GM19351 (cell line): ENCODE measurements at regions not wholly inside any gene's neighbourhood (a gene's known extent, or its start where the extent isn't known, plus 50 kb on each side); places are given as distances from the start of the nearest gene placed in this dataset.
"Not testable (repeated sequence)": the region's sequence is repeated elsewhere in the genome, so short reads cannot be mapped to it uniquely, and the experiment has no call there.

Experiments
- ATAC-seq: cut with Tn5 transposase; IDR thresholded peaks from one replicate; pipeline ENCODE4 v1.9.1; 2021; ENCODE audit warnings: mild to moderate bottlenecking, moderate library complexity; ENCODE audit not compliant: unreplicated experiment

DNA sequence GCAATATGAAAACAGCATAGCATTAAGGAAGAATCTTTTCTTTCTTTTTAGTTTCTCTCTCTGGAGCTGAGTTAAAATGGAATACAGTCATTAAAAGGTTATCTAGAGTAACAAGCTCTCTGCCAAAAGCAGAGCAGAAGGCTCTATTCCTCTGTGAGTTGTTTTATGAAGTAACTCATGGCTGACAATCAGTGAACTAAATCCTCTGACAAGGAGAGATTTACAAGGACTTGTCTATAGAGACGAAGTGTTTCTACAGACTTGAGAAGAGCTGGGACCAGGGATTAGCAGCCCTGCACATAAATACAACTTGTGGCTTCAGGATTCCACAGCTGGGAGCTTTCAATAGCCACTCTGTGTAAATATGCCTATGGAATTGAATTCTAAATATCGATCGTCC, 192.5 kb upstream of the RAG2 start:
- no peak for ATAC-seq

GRCh38 chr11:36783808-36784207, 185.8 kb upstream of the RAG2 start:
- ATAC-seq, result no peak

- no peak for ATAC-seq
Measured at GRCh38 chr11:36779791-36780190, 181.8 kb upstream of the RAG2 start.

DNA sequence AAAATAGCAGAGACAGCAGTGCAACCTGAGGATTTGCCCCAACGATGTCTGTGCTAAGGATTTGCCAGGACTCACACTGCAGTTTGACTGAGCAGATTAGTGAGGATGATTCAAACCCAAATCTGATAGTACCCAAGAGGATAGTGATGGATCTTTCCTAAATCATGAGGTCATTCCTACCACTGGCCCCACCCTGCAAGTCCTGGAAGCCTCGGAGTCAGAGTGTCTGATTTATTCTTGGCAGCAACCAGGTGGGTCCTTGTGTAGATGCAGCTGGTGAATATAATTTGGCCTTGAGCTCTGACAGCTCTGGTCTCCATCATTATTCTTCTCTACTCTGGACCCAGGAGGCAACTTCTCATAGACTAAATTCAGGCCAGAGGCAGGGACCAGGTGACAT, 179.3 kb upstream of the RAG2 start:
- ATAC-seq, result no peak

DNA sequence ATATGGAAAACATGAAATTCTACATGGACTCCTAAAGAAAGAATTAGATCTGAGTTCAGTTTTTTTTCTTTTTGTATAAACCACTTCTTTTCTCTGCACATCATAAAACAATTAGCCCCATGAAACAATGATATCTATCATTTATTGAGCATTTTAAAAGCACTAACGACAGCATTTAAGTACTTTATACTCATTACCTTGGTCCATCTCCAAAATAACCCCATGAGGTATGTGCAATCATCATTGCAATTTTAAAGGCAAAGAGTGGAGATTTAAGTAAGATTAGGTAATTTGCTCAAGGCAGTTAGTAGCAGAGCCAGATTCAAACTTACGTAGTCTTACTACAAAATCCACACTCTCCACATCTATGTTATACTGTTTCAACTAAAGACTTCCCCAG, 177.7 kb upstream of the RAG2 start:
- no peak for ATAC-seq

DNA sequence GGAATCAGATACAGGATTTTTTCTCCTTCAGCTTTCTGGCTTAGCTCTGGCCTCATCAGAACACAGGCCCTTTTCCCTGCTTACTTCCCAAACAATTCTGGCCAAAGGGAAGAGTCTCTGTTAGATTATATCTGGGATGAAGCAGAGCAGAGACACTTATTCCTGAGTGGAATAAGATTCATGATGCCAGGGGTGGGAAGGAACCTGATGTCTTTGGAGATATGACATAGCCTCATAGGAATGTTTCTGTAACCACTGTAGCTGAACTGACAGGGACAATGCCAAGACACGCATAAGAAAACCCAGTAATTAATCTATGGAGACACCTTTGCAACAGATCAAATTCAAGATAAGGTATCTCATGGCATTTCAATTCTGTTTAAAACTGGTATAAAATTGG, 177.1 kb upstream of the RAG2 start:
- no peak for ATAC-seq

- no peak for ATAC-seq
Measured at GRCh38 chr11:36774603-36775002, 176.6 kb upstream of the RAG2 start.

GRCh38 chr11:36763187-36763586, 165.2 kb upstream of the RAG2 start:
- ATAC-seq, result peak; percentile 51

GRCh38 chr11:36757075-36757474, 159.0 kb upstream of the RAG2 start:
- no peak for ATAC-seq

DNA sequence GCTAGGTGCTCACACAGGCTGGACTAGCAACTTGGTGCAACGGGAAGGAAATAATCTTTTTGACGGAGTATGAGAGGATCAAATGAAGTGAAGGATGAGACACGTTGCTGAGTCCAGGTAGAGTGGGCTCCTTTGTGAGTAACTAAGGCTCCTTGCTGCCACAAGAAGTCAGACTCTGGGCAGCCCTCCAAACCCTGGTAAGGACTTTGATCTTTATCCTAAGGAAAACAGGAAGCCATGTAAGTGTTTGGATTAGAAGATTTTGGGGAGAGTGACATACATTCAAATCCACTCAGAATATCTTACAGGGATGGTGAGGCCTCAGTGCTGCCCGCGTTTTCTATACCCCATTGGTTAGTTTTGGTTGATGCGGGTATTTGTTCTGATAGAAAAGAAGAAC, 155.9 kb upstream of the RAG2 start:
- ATAC-seq, result no peak

DNA sequence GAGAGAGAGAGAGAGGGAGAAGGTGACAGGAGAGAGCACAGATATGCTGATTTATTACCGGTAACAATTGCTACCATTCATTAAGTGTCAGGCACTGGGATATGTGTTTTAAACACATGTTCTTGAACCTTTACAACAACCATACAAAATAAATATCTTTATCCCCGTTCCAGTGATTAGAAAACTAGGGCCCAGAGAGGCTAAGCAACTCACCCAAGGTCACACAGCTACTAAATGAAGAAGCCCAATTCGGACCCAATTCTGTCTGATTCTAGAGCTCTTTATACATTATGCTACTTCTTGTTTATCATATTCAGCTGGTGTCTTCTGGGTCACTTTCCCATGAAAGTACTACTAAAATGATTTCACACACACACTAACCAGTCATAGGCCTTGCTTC, 154.0 kb upstream of the RAG2 start:
- no peak for ATAC-seq

GRCh38 chr11:36751335-36751781, 153.3 kb upstream of the RAG2 start:
- ATAC-seq, result no peak

GRCh38 chr11:36750349-36750748, 152.3 kb upstream of the RAG2 start:
- ATAC-seq, result no peak

DNA sequence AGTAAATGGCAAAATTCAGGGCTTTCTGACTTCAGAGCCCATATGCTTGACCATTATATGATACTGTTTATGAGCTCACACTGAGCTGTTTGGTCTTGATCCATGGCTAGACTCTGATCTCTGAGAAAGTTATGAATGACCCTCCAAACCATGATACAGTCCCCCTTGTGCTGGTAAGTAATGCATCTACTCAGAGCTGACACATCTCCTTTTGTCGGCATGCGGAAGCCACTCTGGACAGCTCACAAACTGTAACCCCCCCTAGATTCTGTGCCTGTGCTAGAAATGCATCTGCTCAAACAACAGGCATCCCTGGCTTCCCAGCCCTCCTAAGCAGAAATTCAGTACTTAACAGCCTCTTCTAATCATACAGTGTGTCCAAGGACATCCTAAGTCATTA, 150.8 kb upstream of the RAG2 start:
- no peak for ATAC-seq

GRCh38 chr11:36746886-36747710, 149.1 kb upstream of the RAG2 start:
- ATAC-seq, result peak; percentile 81

DNA sequence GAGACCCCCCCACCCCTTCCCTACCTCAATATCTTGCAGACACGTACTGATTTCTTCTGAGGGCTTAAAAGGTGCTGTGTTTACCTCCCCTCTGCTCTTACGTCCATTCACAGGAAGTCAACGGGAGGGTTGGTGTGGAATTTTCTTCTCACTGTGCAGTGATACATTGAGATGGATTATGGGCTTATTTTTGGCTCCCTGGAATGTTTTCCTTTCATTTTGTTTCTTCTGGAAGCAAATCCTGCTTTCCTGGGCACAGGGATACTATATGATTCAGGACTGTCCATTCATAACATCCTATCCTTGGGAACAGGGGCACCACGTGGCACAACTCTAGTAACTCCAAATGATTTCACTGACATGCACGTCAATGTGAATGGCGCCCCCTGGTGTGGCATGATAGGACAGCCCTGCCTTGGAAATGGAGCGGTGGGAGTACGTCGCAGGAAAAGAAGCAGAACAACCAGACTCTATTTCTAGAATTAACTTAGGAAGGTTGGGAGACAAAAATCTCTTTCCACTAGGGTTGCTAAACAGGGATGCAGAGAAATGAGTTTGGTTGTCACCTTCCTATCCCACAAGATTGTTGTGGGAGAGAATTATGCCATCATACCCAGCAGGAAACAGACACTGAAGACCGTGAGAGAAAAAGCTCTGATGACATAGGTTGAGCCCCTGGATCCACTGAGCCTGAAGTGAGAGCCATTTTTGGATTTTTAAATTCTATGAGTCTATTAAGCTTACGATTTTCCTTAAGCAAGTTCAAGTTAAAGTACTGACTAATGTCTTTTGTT, 146.5 kb upstream of the RAG2 start:
- no peak for ATAC-seq

- ATAC-seq, result peak; percentile 61
Measured at GRCh38 chr11:36743039-36743438, 145.0 kb upstream of the RAG2 start.

GRCh38 chr11:36741515-36741914, 143.5 kb upstream of the RAG2 start:
- no peak for ATAC-seq

DNA sequence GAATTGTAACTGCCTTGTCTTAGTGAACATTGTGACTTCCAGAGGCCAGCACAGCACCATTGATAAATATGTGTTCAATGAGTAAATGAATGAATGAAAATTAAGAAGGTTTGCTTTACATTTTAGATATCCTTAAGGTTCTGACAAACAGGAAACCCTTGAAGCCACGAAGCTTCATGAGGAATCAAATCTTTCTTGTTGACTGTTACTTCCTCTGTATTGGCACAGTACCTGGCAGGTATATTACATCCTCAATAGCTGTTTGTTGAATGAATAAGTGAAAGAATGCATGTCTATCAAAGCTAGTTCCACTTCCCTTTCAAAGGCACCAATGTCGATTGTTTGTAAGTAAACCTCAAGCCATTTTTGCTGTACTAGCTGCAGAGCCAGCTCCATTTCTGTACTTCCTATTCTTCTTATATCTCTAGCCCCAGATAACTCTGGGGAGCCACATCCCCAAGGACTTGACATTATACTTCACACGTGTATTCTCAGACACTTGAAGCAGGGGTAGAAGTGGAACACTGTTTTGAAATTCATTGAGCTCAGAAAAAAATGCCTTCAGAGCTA, 140.3 kb upstream of the RAG2 start:
- ATAC-seq, result peak; percentile 37

DNA sequence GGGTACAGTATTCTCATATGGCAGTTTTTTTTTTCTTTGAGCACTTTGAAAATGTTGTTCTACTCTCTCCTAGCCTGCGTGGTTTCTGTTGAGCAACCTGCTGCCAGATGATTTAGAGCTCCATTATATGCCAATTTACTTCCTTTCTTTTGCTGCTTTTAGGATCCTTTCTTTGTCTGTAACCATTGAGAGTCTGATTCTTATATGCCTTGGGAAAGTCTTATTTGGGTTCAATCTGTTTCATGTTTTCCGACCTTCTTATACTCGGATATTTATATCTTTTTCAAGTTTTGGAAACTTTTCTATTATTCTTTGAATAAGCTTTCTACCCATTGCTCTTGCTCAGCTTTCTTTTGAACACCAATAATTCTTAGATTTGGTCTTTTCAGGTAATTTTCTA, 138.1 kb upstream of the RAG2 start:
- no peak for ATAC-seq

GRCh38 chr11:36733721-36734120, 135.7 kb upstream of the RAG2 start:
- ATAC-seq, result not testable (repeated sequence)

- no peak for ATAC-seq
Measured at GRCh38 chr11:36730761-36731160, 132.7 kb upstream of the RAG2 start.
